ENCODE measurements at regions not wholly inside any gene's neighbourhood (a gene's known extent, or its start where the extent isn't known, plus 50 kb on each side); places are given as distances from the start of the nearest gene placed in this dataset.

DNA sequence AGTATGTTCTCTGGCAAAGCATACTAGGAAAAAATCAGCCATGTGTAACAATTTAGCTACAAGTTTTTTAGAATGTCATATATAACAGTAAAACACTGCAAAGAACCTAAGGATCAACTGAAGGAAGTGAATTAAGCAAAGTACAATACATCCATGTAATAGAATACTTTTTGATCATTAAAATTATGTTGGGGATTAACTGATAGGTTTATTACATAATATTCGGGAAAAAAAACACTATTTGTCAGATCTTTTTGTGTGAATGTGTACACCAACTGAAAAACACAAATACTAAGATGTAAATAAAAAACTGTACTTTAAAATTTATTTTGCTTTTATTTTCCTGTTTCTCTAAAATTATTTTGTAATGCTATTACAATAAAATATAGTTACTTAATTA, 185.5 kb upstream of the DYNLRB2 start:
- no peak for DNase-seq

DNA sequence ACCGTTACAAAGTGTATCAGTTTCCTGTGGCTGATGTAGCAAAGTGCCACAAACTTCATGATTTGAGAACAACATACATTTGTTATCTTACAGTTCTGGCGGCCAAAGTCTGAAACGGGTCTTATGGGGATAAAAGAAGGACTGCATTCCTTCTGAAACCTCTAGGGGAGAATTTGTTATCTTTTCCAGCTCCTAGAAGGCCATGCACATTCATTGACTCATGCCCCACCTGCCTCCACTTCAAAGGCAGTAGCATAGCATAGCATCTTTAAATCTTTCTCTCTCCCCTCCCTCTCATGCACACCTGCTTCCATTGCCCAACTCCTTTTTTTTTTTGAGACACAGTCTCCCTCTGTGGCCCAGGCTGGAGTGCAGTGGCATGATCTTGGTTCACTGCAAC, 190.7 kb upstream of the DYNLRB2 start:
- no peak for DNase-seq

DNA sequence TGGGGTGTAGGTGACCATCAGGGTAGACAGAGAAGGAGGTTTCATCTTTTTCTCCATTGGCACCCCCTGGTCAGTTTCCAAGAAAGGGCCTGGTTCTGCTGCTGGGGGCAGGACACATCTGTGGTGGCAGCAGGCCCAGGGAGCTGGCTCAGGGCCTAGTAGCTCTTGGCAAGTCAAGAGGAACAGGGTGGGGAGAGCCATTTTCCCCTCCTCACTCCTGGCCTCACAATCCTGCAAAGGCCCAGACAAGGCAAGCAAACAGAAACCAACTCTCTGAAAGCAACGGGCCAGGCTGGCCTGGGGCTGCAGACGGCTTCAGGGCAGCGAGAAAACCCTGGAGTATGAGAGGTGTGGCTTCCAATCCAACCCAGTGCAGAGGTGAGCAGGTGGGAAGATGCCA, 192.9 kb upstream of the DYNLRB2 start:
- DNase-seq: no peak

DNA sequence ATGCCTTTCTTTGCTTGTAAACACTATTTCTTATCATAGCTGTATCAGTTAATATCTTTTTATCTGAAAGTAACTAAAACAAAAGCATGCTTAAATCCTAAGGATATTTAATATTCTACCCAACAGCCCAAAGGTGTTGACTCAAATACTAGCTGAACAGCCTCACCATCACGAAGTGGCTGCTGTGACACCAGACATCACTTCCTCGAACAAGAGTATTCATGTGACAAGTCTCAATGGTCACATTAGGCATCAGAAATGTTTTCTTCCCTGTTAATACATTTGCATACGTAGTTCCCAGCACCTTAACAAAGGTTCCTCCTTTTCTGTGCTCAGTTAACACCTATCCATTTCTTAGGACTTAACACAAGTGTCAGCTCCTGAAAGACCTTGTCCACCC, 193.8 kb upstream of the DYNLRB2 start:
- DNase-seq: no peak

DNA sequence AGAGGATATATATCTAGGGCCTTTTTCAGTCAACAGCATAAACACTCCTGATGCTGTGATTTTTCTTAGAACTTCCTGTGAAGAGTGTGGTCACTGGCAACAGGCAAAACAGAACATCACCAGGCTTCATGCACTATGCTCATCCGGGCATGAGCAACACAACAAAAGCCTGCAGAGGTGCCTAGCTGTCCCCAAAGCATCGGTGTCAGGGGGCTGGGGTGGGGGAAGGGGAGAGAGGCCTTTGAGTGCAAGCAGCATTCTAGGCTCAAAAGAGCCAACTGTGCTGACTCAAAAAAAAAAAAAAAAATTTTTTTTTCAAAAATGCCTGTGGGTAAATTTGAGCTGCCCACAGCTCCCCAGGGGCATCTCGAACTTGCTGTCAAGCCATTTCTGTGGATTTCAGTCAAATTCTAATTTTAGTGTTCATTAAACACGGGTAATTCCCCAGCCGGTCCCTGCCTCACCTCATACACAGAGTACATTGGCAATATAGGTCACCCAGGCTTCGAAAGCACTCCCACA, 194.6 kb upstream of the DYNLRB2 start:
- no peak for DNase-seq

DNA sequence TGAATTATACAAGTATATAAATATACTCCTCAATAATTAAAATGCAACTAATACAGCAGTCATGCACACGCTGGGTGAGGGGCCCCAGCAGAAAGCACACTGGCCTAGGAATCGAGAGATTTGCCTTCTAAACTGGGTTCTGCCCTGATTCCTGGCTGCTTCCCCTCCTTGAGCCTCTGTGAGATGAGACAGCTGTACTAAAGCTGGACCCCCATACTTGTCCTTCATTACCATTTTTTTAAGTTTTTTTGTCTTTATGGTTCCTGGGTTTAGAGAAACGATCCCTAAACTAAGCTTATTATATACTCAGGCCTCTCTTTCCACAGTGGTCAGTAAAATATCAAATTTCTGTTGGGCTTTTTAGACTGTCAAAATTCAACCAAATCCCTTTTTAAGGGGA, 195.1 kb upstream of the DYNLRB2 start:
- DNase-seq: no peak

DNA sequence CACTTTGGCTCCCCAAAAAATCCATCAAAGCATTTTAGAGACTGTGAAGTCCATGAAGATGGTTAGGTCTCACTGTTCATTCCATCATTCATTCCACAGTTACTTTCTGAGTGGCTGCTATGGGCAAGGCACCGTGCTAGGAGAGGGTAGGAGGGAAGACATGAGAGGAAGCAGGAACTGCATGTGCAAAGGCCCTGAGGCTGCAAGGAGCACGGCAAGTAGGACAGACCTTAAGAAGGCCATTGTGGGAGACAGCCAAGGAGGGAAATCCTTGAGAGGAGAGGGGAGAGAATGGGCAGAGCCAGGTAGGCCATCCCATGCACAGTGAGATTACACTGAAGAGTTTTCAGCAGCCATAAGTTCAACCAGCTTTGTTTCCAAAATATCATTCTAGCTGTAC, 196.2 kb upstream of the DYNLRB2 start:
- no peak for DNase-seq

DNA sequence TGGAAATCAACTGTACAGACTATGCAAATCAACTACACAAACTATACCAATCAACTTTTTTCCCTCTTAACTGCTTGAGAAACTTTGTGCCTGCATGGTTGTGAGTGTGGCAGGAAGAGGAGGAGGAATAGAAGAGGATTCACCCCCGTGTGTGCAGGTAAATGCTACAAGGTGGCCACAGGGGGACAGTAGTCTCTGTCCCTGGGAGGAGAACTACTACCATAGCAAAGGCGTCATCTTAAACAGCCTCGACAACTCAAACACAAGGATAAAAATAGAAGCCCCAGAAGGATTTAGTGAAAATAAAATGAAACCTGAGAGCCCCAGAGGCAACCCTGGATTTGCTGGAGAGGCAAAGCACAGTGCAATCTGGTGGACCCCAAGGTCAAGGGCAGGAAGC, 199.5 kb upstream of the DYNLRB2 start:
- DNase-seq: no peak

DNA sequence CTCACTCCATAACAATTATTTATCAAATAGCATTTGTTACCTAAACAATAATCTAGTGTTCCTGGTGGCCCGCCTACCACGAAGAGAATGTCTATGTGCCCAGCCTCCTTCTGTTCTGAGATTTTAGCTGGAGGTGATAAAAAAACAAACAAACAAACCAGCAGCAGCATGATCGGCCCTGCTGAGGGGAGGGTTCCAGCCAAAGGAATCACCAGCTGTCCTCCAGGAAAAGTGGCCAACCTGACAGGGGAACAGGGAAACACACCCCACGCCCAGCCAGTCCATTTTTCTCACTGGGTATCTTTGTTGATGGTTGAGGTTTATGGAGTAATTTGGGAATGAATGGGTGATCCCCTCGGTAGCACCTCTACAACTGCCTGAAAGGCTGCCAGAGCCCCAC, 203.0 kb upstream of the DYNLRB2 start:
- DNase-seq: no peak

DNA sequence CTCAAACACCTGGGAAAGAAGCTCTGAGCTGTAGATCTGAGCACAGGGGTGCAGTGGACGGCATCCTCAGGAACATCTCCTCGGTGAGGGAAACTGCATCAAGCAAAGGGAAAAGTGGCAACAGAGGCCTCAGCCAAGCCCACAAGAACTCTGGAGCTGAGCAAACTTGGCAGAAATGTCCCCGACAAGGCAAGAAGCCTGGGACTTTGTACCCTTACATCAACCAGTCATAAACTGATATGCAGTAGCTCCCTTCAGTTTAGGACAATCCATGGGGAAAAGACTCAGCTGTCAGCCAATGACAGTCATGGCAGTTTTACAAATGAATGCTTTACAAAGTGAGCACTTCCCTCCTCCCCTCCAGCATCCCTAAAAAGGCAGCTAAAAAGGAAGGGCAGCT, 210.0 kb upstream of the DYNLRB2 start:
- no peak for DNase-seq

DNA sequence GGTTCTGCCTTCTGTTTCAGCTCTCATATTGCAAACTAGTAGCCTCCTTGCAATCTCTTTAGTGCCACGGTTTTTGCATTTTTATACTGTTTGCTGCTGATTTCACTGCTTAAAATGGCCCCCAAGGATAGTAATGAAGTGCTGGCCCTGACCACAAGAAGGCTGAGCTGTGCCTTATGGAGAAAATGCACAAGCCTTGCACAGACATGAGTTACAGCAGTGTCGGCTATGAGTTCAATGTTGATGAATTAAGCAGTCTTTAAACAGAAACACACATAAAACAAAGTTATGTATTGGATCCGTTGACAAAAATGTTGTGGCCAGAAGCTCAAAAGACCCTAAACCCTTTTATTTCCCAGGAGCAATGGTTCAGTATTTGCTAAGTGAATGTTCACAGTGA, 210.6 kb upstream of the DYNLRB2 start:
- DNase-seq: no peak

DNA sequence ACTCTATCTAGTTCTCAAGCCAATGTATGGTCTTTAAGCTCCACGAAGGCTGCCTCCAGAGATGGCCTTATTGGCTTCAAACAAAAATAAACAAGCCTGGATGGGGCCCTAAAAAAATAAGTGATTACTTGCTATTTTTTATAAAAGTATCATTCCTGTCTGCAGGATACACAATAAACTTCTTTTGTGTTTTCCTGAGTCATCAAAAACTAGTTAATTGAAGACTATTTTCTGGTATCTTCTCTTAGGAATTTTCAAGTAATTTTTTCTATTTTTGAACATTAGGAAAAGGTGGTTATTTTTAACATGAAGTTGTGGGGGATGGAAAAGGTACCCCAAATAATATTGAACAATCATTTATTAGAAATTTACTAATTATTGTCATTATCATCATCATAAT, 213.1 kb upstream of the DYNLRB2 start:
- DNase-seq: no peak

DNA sequence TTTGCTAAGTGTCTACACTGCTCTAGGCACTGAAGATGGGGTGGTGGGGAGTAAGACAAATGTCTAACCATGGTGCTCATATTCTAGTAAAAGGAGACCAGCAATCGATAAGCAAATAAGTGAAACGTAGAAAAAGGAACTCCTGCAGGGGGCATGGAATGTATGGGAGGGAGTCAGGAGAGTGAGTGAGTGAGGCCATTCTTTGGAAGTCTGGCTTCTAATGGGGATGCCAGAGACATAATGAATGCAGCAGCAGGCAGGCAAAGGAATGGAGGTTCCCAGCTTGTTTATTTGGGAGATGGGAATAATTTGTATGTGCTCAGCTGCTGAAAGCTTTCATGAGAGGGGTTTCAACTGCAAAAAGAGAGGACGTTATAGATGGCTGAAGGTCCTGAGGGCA, 216.4 kb upstream of the DYNLRB2 start:
- DNase-seq: no peak

DNA sequence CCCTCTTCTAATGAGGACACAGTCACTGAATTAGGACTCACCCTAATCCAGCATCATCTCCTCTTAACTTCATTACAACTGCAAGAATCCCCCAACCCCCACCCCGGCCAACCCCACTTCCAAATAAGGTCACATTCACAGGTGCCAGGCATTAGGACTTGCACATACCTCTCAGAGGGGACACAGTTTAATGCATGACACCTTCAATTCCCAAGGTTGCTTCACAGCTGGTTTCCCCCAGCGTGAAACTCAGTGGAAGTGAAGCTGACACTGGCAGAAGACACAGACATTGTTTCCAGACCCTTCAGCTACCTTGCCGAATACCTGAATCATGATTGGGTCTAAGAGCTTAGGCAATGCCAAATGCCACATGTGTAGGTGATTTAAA, 217.0 kb upstream of the DYNLRB2 start:
- no peak for DNase-seq

DNA sequence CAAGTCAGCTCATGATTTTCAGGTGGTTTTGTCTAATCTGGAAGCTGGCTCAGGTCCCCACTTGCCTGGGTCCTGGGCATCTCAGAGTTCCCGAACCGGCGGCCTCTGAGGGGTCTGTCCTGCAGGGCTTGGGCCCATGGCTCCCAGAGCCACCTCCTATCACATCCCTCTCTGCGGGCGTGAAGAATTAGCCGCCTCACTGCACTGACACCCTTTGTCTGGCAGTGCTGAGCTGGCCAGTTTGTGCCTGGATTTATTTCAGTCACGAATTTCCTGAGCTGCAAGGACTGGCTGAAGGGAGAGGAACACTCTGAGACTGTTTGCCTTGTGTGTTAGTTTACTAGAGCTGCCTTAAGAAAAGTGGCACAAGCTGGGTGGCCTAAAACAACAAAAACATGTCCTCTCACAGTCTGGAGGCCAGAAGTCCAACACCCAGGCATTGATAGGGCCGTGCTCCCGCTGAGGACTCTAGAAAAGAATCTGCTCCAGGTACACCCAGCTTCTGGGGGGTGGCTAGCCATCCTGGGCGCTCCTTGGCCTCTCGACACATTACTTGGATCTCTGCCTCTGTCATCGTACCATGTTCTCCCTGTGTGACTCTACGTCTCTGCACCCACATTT, 217.5 kb upstream of the DYNLRB2 start:
- no peak for DNase-seq

DNA sequence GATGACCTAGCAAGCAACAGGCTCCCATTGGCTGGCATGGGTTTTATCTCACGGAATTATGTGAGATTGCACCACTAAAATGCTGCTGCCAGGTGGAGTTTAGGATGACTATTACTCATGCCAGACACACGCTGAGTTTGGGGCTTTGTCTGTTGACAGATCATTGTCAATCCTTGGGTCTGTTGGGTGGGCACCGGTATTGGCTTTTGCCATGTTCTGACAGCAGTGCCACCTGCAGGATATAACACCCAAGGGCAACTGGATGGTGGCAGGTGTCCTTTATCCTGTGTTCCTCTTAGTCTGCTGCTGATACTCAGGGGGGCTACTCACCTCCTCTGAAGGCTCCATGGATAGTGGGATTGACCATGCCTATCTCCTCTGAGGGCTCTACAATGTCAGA, 221.6 kb upstream of the DYNLRB2 start:
- no peak for DNase-seq

DNA sequence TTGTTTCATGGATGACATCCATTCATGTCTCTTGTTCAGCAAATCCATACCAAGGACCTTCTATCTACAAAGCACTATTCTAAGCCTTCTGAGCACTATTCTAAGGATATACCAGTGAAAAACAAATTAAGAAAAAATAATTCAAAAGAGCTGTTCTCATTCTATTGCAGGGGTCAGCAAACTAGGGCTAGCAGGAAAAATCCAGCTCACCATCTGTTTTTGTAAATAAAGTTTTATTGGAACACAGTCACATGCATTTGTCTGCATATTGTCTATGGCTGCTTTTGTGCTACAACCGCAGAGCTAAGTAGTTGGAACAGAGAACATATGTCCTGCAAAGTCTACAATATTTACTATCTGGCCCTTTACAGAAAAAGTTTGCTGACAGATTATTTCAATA, 222.7 kb upstream of the DYNLRB2 start:
- no peak for DNase-seq

DNA sequence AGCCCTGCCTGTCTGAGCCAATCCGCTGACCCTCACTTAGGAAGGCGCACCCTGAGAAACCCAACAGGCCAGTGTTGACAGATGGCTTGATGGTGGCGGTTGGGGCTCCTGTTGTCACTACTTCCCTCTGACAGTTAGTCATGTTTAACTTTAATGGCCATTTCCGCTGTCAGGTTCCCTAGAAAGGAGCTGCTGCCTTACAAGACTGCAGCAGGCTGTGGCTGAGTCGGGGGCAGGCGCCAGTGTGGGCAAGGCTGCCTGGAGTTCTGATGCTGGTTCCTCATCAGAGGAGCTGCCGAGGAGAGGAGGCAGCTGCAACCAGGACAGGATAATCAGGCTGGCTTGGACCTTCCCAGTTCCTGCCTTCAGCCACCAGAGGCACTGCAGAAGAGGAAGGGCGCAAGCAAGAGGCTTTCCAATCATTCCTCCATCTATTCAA, 223.2 kb upstream of the DYNLRB2 start:
- DNase-seq: no peak

DNA sequence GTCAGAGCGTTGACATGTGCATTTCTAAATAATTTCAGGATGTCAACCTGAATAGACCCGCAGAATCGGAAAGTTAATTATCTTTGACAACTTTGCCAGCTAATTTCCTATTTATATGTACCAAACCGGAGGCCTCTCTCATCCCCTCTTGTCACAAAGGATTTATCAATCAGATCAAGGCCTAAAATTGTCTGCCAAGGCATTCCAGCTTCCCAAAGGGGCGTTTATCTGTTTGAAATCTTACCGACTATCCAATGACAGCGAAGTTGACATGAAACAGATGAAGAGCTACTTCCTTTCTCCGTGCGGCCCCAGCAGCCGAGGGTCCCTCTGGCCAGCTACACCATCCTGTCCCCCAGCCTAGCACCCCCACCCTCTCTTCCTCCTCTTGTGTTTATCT, 223.7 kb upstream of the DYNLRB2 start:
- no peak for DNase-seq

DNA sequence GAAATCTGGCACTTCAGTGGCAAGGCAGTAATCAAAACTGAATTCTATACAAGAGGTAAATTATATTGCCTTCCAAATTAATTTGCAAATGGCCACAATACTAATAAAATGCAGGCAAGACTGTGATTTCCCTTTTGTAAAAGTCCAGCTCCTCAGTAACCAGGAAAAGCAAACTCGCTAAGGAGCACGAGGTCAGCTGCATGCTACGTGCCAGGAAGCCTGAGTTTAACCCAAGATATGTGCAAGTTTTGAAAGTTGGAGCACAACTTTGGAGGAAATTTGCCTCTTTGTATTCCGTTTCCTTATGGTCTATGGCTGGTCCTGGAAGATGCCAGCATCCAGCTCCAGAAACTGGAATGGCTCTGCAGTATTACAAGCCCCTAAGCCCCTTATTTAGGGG, 226.8 kb upstream of the DYNLRB2 start:
- no peak for DNase-seq

DNA sequence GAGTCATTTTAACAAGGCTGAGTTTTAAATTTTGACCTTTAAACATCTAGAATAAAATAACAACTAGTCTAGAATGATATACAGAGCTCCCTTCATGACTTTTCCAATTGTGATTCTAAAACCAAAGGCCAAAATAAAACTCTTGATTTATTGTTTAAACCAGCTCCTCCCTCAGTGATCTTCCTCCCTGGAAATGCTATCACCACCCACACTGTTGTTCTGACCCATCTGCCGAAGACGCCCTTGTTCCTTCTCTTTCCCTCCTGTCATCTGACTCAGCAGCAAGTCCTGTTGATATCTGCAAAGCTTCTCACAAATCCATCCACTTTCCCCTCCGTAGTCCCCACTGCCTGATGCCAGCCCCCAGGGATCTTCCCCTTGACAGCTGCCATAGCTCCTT, 231.6 kb upstream of the DYNLRB2 start:
- DNase-seq: no peak

DNA sequence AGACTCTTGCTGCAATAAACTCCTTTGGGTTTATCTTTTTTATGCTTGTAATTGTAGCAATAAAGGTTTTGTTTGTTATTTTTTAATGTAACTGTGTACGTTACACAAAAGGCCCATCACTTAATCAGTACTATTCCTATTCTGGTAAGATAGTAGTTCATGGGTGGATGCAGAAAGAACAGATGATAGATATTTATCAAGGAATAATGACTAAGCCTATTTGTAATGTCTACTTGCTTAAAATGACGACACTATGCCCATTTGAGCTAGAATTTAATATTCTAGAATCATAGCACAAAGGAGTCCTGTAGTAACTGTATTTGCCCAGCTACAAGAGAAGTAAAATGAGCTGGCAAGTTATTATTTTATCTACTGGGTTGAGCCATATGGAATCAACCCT, 235.4 kb upstream of the DYNLRB2 start:
- no peak for DNase-seq

DNA sequence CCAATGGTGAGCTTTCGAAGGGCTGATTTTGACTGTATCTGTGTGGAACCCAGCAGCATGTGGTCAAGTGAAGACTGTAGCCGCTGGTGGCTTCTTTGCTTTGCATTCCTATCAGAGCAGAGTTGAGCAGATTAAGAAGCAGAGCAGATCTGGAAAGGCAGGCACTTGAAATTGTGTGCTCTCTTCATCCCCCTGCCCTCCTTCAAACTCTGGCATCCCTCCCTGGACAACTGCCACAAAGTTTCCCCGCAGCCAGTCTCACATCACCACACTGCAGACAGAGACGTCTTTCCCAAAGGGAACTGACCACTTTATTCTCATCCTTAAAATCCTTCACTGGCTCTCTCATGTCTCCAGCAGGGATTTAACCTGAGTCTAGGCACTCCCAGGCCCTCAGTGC, 237.1 kb upstream of the DYNLRB2 start:
- no peak for DNase-seq

DNA sequence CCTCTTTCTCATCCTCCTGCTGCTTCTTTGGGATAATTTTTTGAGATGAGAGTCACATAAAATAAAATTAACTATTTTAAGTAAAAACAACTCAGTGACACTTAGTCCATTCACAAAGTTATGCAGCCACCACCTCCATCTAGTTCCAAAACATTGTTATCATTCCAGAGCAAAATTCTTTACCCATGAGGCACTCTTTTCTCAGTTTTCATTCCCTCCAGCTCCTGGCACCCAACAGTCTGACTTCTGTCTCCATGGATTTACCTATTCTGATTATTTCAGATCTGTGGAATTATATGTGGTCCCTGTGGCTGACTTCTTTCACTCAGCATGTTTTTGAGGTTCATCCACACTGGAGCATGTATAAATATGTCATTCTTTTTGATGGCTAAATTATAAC, 239.9 kb upstream of the DYNLRB2 start:
- no peak for DNase-seq

DNA sequence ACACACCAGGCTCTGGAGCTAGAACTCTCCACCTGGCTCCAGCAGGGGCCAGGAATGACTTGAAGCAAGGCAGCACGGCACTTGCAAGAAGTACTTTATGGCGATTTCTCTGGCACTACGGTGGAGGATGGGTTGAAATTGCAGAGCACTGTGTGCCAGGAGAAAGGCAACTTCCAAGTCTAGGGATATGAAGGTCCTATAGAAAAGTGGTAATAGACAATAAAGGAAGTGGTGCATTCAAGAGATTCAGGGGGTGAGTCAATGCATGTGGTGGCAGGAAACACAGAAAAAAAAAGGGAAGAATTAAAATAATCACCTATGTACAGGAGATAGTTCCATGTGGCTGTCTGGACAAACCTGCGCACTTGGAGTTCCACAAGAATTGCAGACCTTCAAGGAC, 240.3 kb upstream of the DYNLRB2 start:
- DNase-seq: no peak

DNA sequence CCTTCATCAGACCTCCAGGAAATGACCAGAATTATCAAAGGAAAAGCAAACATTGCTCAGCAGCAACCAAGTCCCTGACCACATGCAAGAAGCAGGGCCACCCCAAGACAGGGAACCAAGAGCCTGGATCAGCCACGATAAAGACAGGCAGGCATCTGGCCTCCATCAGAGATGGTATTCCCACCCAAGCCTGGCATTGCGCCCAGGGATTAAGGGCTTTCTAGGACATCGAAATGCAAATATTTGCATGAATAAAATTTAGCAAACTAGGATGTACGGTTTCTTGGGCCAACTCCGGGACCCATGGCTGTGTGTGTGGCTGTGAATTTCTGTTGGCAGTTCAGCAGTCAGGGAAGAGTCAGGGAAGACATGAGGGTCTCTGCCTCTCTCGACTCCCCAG, 241.4 kb upstream of the DYNLRB2 start:
- DNase-seq: no peak

Measured in stimulated activated CD4-positive, alpha-beta T cell treated with anti-CD3 and anti-CD28 coated beads, Interleukin-4, amount 100 ng/mL, for 4 hours (primary cell).